Glomerular visceral epithelial cell (primary cell): ENCODE measurements at regions not wholly inside any gene's neighbourhood (a gene's known extent, or its start where the extent isn't known, plus 50 kb on each side); places are given as distances from the start of the nearest gene placed in this dataset.

Source experiments
- DNase-seq: peaks from one replicate; pipeline ENCODE4 v3.0.0-alpha.2; 2016; ENCODE audit errors: extremely low spot score

GRCh38 chr16:26651884-26652283 lies 414.8 kb upstream of the C16orf82 start:
- no peak for DNase-seq

DNA sequence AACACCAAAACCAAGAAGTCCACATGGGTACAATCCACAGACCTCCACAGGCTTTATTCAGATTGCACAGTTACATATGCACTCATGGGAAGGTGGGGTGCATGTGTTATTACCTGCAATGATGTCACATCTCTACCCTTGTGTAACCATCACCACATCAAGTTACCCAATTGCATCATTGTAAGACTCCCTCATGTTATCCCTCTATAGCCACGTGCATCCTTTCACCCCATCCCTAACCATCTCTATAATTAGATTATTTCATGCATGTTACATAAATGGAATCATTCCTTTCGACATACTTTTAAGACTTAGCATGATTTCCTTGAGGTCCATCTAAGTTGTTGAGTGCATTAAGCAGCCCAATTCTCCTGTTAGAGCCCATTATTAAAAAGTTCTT lies 408.2 kb upstream of the C16orf82 start:
- DNase-seq = no peak

DNA sequence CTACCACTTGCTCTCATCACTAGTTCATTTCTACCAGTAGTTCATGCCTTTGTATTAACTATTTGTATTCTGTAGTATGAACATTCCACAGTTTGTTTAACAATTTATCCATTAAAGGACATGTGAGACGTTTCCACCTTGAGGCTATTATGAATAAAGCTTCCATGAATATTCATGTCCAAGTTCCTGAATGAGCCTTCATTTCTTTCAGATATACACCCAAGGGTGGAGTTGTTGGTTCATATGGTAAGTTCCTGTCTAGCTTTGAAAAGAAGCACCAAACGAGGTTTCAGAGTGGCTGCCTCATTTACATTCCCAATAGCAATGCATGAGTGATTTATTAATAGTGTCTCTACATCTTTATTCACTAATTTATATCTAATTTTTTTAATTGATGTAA lies 407.8 kb upstream of the C16orf82 start:
- no peak for DNase-seq

DNA sequence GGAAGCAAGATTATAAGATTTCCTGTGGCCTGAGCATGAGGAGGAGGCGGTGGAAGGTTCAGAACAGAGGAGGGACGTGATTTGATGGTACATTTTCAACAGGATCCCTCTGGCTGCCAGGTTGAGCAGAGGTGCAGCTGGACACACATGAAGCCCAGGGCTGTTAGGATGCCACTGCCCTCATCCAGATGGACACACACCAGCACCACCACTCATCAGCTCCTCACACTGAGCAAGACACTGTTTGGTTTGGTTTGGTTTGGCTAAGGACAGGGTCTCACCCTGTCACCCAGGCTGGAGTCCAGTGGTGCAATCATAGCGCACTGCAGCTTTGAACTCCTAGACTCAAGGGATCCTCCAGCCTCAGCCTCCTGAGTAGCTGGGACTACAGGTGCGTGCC lies 402.6 kb upstream of the C16orf82 start:
- DNase-seq = no peak

DNA sequence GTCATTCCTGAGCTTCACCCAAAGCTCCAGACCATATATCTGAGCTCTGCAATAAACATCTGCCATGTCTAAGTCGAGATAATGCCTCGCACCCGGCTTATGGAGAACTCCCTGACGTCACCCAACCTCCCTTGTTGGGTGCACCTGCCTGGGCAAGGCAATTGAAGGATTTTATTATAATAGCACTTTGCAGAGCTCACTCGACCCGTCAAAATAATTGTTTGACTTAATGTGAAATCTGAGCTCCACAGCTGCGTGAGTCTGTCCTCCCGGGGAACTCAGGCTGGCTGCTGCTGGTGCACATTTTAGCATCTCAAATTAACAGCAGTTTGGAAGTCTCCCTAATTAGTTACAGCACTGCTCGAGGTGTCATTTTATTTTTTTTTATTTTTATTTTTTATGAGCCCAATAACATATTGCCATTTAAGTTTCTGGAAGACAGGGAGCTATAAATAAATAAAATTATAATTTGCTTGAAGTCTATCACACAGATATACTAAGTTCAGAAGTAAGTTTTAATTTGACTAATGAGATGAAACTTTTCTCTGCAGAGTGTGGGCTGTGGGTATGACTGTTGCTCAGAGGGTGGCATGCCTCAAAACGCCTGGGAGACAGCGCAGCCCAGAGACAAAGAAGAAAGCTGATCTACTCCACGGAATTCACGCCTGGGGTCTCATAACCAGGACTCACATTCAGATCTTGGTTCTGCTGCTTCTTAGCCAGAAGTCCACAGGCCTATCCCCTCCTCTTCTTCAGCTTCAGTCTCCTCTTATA lies 401.4 kb upstream of the C16orf82 start:
- DNase-seq = no peak

GRCh38 chr16:26666486-26666885 lies 400.2 kb upstream of the C16orf82 start:
- DNase-seq = no peak

DNA sequence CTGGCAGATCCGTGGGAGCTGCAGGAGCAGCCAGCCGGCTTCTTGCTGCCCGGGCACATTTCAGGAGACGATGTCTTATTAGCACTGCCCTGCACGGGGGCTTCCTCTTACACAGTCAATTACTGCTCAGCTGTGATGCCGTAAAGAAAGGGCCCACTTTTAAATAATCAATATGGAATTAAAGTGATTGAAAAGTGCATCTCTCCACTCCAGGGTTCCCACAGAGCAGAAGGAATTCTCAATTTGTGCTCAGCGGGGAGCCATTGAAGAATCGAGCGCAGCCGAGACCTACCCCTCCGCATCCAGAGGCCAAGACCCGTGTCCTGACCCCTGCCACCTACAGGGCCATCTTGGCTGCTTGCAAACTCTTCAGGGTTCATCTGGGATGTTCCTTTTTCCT lies 399.4 kb upstream of the C16orf82 start:
- DNase-seq = no peak

DNA sequence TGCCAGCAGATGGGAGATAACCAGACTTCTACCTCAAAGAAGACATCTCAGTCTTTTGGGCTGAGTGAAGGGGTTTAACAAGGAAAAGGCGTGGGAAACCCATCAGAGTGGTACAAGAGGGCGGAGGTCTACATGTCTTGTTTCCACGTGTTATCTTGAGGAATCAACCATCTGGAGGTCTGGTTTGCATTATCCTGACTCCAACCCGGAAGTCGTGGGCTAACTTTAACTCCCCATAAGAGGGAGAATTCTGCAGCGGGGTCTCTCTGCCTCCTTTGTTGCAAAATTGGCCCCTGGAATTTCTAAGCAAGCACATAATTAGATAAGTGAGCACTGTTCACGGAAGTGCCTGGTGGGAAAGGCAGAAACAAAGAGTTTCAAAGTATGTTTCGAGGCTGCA lies 398.7 kb upstream of the C16orf82 start:
- DNase-seq = no peak

- no peak for DNase-seq
Measured at GRCh38 chr16:26672206-26672605, 394.5 kb upstream of the C16orf82 start.

GRCh38 chr16:26673011-26673410 lies 393.7 kb upstream of the C16orf82 start:
- no peak for DNase-seq

DNA sequence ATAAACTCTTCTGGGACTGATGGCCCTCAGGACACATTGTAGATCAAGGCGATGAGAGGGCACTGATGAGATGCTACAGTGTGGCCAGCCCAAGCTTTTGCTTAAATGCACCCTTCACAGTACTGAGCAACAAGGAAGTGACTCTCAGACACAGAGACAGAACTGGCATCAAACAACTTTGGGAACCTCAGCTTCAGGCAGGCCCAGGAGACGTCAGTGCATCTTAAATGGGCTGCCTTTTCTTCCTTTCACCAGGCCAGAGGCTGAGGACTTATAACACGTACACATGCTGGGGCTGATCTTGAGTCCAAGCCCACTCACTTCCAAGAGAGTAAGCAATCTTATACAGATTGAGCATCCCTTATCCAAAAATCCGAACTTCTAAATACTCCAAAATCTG lies 386.1 kb upstream of the C16orf82 start:
- no peak for DNase-seq

DNA sequence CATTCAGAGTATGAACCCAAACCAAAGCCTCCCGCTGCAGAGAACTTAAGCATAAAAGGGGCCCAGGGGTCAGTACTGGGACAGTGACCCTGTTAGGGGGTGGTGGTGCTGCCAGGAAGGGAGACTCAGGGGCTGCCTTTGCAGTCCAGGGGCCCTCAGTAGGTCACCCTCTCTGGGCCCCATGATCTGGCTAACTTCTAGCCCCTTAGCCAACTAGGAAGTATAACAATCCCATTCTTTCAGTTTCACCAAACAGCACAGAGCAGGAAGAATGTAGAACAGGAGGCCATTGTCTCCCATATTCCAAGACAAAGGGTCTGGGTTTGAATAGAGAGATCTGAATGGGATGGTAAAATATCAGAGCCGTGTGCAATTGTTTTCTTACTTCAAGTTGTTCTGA lies 378.6 kb upstream of the C16orf82 start:
- no peak for DNase-seq

DNA sequence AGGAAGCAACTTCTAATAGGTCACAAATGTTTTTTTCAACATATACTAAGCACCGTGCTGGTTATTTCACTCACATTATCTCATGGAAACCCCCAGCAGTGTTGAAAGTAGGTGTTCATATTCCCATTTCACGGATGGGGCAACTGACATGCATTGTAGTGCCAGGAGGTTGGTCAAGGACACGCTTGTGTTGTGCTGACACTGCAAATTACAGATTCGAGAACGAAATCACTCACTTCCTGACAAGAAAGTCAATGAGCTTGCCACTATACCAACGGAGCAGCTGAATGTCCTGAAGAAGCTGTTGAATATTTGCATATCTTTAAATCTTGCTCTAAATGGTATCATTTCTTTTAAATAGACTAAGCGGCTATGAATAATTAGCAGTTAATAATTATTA lies 378.0 kb upstream of the C16orf82 start:
- no peak for DNase-seq

DNA sequence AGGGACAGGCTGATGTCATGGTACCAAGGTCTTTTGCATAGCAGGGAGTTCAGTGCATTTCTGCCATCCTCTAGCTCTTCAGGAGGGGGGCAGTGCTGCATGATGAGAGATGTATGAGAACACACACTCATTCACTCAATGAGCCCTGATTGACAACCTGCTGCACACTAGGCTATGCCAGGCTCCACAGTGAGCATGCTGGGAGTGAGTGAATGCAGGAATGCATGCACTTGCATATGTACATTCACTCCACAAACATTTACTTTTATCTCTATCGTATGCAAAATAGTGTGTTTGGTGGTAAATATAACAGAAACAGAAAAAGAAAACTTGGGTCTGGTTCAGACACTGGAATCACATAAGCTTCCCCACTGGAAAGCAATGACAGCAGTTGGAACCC lies 374.1 kb upstream of the C16orf82 start:
- no peak for DNase-seq

- DNase-seq = no peak
Measured at GRCh38 chr16:26697807-26698206, 368.9 kb upstream of the C16orf82 start.

DNA sequence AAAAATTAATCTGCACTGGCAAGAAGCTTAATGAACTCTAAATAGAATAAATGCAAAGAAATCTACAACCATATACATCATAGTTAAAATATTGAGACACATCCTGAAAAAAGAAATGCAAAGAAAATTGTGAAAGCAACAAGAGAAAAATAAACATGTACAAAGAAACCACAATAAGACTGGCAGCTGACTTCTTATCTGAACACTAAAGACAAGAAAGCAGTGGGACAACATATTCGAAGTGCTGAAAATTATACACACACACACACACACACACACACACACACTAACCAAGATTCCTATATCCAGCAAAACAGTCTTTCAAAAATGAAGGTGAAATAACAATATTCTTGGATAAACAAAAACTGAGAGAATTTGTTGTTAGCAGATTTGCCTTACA lies 366.5 kb upstream of the C16orf82 start:
- DNase-seq = no peak

- no peak for DNase-seq
Measured at GRCh38 chr16:26701243-26701886, 365.4 kb upstream of the C16orf82 start.

GRCh38 chr16:26705346-26705745 lies 361.4 kb upstream of the C16orf82 start:
- DNase-seq = no peak

DNA sequence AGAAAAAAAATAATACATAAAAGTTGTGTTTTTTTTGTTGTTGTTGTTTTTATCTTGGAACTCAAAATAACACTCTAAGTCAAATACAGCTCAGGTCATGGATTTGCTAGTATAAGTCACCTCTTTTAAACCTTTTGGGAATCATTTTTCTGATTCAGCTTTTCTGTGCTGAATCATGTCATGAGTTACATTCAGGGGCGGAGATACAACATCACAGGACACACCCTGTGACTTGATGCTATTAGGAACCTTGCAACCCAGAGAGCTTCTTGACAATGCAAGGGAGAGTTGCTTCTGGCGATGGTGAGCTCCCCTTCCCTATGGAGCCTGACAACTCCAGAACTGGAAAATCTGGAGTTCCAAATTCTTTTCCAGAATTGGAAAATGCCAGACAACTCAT lies 358.3 kb upstream of the C16orf82 start:
- DNase-seq = no peak

- DNase-seq = no peak
Measured at GRCh38 chr16:26709175-26709574, 357.6 kb upstream of the C16orf82 start.

GRCh38 chr16:26709754-26710153 lies 357.0 kb upstream of the C16orf82 start:
- DNase-seq = no peak

DNA sequence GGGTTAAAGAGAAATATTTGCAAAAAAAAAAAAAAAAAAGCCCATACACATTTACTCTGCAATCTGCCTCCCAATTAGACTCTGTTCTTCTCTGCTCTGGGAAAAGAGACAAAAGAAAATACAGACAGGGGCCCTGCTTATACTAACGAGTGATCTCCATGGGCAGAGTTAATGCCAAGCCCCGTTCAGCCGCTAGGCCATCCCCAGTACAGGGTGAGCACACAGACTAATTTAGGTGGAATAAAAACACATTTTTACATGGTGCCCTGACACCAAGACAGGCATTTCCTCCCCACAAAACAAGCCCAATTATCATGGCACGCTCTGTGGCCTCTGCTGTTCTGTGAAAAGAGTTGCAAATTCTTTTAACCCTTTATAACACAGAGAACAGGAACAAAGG lies 356.3 kb upstream of the C16orf82 start:
- no peak for DNase-seq

DNA sequence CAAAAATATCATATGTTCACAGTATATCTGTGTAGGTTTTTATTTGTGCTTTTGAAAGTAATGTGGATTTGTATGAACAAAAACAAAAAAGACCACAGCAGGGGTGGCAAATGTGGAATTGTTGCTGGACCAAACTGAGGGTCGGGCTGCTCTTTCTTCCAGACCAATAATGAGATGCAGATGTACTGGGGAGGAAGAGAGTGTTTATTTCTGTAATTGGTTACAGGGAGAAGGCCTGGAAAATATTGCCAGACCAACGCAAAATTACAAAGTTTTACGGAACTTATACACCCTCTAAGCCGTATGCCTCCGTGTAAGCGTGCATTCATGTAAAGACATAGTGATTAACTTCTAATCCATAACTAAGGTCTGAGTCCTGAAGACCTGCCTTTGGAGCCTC lies 353.9 kb upstream of the C16orf82 start:
- no peak for DNase-seq

DNA sequence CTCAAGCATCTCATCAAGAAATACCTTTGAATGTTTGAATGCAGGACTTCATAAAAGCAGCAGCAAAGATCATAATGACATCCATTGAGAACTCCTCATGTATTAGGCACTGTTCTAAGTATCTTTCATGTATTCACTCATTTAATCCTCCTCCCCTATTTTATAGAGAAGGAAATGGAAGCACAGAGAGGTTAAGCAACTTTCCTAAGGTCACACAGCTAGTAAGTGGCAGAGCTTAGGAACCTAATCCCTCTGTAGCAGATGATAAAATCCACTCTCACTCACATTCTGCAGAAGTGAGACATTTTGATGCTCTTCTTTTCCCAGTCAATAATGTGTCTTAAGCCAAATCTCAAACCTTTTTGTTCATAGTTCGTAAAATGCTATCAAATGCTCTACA lies 350.8 kb upstream of the C16orf82 start:
- no peak for DNase-seq
